ENCODE measurements at regions not wholly inside any gene's neighbourhood (a gene's known extent, or its start where the extent isn't known, plus 50 kb on each side); places are given as distances from the start of the nearest gene placed in this dataset.

DNA sequence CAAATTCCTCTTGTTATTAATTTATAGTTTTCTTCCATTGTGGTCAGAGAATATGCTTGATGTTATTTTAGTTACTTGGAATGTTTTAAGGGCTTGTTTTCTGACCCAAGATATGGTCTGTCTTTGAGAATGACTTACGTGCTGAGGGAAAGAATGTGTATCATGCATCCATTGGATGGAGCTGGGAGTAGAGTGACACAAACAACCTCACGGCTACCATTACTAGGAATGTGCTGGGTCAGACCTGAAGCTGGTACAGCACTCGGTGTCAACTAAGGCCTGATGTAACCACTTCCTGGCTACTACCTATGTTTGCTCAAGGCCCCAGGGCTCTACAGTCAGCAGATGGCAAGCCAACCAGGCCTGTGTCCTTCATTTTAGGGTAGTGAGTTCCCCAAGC lies 257.8 kb downstream of the FAT4 start (continued):
- TF ChIP-seq, protein P1, sequence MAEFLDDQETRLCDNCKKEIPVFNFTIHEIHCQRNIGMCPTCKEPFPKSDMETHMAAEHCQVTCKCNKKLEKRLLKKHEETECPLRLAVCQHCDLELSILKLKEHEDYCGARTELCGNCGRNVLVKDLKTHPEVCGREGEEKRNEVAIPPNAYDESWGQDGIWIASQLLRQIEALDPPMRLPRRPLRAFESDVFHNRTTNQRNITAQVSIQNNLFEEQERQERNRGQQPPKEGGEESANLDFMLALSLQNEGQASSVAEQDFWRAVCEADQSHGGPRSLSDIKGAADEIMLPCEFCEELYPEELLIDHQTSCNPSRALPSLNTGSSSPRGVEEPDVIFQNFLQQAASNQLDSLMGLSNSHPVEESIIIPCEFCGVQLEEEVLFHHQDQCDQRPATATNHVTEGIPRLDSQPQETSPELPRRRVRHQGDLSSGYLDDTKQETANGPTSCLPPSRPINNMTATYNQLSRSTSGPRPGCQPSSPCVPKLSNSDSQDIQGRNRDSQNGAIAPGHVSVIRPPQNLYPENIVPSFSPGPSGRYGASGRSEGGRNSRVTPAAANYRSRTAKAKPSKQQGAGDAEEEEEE (CRISPR knock-in tag; IDR thresholded peaks at IDR 0.05; ENCODE audit: borderline replicate concordance), result no peak

DNA sequence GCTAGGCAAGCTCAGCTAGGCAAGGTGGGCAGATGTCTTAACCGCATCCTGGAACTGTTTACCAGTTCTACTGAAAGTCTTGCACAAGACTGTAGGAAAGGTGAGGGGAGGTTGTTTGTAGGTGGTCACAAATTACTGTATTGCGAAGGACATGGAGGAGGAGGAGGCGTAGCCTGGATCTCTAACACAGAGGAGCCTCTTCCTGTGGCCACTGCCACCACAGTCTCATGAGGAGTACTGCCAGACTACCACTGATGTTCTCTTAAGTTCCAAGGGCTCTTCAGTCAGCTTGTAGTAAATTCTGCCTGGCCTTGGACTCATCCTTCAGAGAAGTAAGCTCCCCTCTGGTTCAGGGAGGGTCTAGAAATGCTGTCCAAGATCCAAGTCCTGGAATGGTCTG lies 258.6 kb downstream of the FAT4 start:
- no peak overlapping the region for H2AFZ ChIP-seq (ENCODE audit: low read length)
- 68% methylated on average over 3 of the region's 3 CpGs for WGBS (ENCODE audit: low lambda C conversion rate)
- TF ChIP-seq HHEX (CRISPR knock-in tag; IDR thresholded peaks at IDR 0.05) (no peak), BCL6 (CRISPR knock-in tag; IDR thresholded peaks at IDR 0.05) (no peak), SSRP1 (CRISPR knock-in tag; IDR thresholded peaks at IDR 0.05) (no peak), GZF1 (CRISPR knock-in tag; IDR thresholded peaks at IDR 0.05) (no peak), CHCHD3 (CRISPR knock-in tag; IDR thresholded peaks at IDR 0.05) (no peak), SNRNP70 (IDR thresholded peaks at IDR 0.05; ENCODE audit: low read depth, low read length) (no peak), ZNF460 (CRISPR knock-in tag; IDR thresholded peaks at IDR 0.05; ENCODE audit: borderline replicate concordance) (no peak), GATAD2A (CRISPR knock-in tag; IDR thresholded peaks at IDR 0.05) (no peak), DPF2 (CRISPR knock-in tag; IDR thresholded peaks at IDR 0.05; ENCODE audit: borderline replicate concordance, low read depth) (no peak), MEF2D (CRISPR knock-in tag; IDR thresholded peaks at IDR 0.05) (no peak), YEATS2 (CRISPR knock-in tag; IDR thresholded peaks at IDR 0.05; ENCODE audit: borderline replicate concordance) (no peak), KMT2B (CRISPR knock-in tag; IDR thresholded peaks at IDR 0.05) (no peak), SOX13 (IDR thresholded peaks at IDR 0.05) (no peak), SOX13 (CRISPR knock-in tag; conservative IDR thresholded peaks at IDR 0.05 in 1 of 2, IDR thresholded peaks at IDR 0.05 in 1 of 2) (no peak)
- TF ChIP-seq, protein P2, sequence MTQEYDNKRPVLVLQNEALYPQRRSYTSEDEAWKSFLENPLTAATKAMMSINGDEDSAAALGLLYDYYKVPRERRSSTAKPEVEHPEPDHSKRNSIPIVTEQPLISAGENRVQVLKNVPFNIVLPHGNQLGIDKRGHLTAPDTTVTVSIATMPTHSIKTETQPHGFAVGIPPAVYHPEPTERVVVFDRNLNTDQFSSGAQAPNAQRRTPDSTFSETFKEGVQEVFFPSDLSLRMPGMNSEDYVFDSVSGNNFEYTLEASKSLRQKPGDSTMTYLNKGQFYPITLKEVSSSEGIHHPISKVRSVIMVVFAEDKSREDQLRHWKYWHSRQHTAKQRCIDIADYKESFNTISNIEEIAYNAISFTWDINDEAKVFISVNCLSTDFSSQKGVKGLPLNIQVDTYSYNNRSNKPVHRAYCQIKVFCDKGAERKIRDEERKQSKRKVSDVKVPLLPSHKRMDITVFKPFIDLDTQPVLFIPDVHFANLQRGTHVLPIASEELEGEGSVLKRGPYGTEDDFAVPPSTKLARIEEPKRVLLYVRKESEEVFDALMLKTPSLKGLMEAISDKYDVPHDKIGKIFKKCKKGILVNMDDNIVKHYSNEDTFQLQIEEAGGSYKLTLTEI (CRISPR knock-in tag; conservative IDR thresholded peaks at IDR 0.05), result no peak
- TF ChIP-seq, protein P3, sequence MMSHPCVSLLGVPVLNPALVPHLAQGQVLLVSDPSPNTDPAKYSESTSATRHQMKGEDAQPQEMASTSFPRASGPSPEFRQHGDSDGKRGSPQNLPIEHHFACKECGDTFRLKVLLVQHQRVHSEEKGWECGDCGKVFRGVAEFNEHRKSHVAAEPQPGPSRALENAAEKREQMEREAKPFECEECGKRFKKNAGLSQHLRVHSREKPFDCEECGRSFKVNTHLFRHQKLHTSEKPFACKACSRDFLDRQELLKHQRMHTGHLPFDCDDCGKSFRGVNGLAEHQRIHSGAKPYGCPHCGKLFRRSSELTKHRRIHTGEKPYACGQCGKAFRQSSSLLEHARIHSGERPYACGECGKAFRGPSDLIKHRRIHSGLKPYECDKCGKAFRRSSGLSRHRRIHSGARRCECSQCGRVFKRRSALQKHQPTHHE (CRISPR knock-in tag; IDR thresholded peaks at IDR 0.05; ENCODE audit: borderline replicate concordance), result no peak
- POLR2A ChIA-PET, result no interaction called here
- FAIRE-seq, result no peak
- ATAC-seq, result no peak
- CTCF ChIA-PET (ENCODE audit: low intra/inter-chr PET ratio, low total read pairs), result no interaction called here
- intact Hi-C loops (cut with micrococcal nuclease; ENCODE audit: unreplicated experiment), result no loop called here
- no peaks in the 10 kb centered on the region for H3K4me1 ChIP-seq (ENCODE audit: insufficient read depth, low read length)
- no peaks in the 10 kb centered on the region for H3K27me3 ChIP-seq (ENCODE audit: control insufficient read depth in 1 of 2, insufficient read depth in 2 of 2, low read length in 2 of 2)
- no peak overlapping the region for H3K4me2 ChIP-seq (ENCODE audit: low read depth, low read length)
- no TSS peak for BruUV-seq (replicated peaks)
- DNase-seq (ENCODE audit: low spot score), result no peak
- H3K79me2 ChIP-seq (ENCODE audit: insufficient read depth, low read length), result no peaks in the 10 kb centered on the region
- no peak overlapping the region for H3K4me3 ChIP-seq (replicated peaks in 1 of 3; ENCODE audit: insufficient read depth in 1 of 3, low read depth in 2 of 3, low read length in 3 of 3)
- in situ Hi-C loops (cut with HindIII; ENCODE audit: extremely low pct_ligation_motif_present, low pct_unique_long_range_greater_than_20kb), result no loop called here
- H3K9me3 ChIP-seq (ENCODE audit: low read length), result no peaks in the 10 kb centered on the region
- no peaks in the 10 kb centered on the region for H3K36me3 ChIP-seq (replicated peaks in 1 of 2; ENCODE audit: control insufficient read depth in 1 of 2, insufficient read depth in 2 of 2, low read length in 2 of 2)
- H4K20me1 ChIP-seq (ENCODE audit: insufficient read depth, low read length), result no peaks in the 10 kb centered on the region
- no peak overlapping the region for H3K9ac ChIP-seq (ENCODE audit: insufficient read depth, low read depth, low read length)
- H3K27ac ChIP-seq (ENCODE audit: extremely low read length, insufficient read depth, low read length), result no peak overlapping the region
